ENCODE measurements at regions not wholly inside any gene's neighbourhood (a gene's known extent, or its start where the extent isn't known, plus 50 kb on each side); places are given as distances from the start of the nearest gene placed in this dataset.

- Histone ChIP-seq H3K4me1 (ENCODE audit: control insufficient read depth in 1 of 2, insufficient read depth in 2 of 2, low read length in 2 of 2) (peaks cover 7 to 34% of the 10 kb centered on the region in 2 experiments), H3K9ac (ENCODE audit: low read length) (no peak overlapping the region), H4K20me1 (ENCODE audit: insufficient read depth) (no peaks in the 10 kb centered on the region), H2AFZ (ENCODE audit: low read depth, low read length, poor library complexity, severe bottlenecking) (no peak overlapping the region), H3K4me2 (ENCODE audit: low read length) (no peak overlapping the region), H3K79me2 (ENCODE audit: insufficient read depth, low read length) (no peaks in the 10 kb centered on the region), H3K9me3 (ENCODE audit: control insufficient read depth in 1 of 2, insufficient read depth in 1 of 2, low read depth in 1 of 2, low read length in 2 of 2) (no peaks in the 10 kb centered on the region), H3K36me3 (ENCODE audit: control insufficient read depth in 1 of 2, insufficient read depth in 2 of 2, low read length in 2 of 2) (no peaks in the 10 kb centered on the region), H3K27me3 (ENCODE audit: insufficient read depth, low read length) (no peaks in the 10 kb centered on the region), H3K9me2 (ENCODE audit: insufficient read depth) (no peaks in the 10 kb centered on the region), H3K4me3 (replicated peaks in 1 of 2; ENCODE audit: low read depth in 1 of 2, low read length in 2 of 2) (no peak overlapping the region), H3K27ac (ENCODE audit: low read depth, low read length) (no peak overlapping the region)
- intact Hi-C loops (cut with micrococcal nuclease), result loop anchor here (5.0 kb wide), 1 partner anchor 265 kb away; no protein-coding TSS in a partner anchor
- ChIA-PET RAD21 (ENCODE audit: low non-redundant PET in 1 of 2, low total read pairs in 2 of 2, uncharacterized antibody in 2 of 2, unreplicated experiment in 2 of 2) (no interaction called here), CTCF (no interaction called here), POLR2A (no interaction called here)
- no TSS peak for BruUV-seq (replicated peaks)
- no peak for DNase-seq (ENCODE audit: low read depth, low spot score)
- TF ChIP-seq SIN3A (IDR thresholded peaks at IDR 0.05; ENCODE audit: low read depth), result no peak
- no peak for TF ChIP-seq SRF (IDR thresholded peaks at IDR 0.05; ENCODE audit: low read depth)
- TF ChIP-seq ZFX (IDR thresholded peaks at IDR 0.05), result no peak
- no peak for TF ChIP-seq MAX (IDR thresholded peaks at IDR 0.05)
- TF ChIP-seq, protein P1, sequence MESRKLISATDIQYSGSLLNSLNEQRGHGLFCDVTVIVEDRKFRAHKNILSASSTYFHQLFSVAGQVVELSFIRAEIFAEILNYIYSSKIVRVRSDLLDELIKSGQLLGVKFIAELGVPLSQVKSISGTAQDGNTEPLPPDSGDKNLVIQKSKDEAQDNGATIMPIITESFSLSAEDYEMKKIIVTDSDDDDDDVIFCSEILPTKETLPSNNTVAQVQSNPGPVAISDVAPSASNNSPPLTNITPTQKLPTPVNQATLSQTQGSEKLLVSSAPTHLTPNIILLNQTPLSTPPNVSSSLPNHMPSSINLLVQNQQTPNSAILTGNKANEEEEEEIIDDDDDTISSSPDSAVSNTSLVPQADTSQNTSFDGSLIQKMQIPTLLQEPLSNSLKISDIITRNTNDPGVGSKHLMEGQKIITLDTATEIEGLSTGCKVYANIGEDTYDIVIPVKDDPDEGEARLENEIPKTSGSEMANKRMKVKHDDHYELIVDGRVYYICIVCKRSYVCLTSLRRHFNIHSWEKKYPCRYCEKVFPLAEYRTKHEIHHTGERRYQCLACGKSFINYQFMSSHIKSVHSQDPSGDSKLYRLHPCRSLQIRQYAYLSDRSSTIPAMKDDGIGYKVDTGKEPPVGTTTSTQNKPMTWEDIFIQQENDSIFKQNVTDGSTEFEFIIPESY (IDR thresholded peaks at IDR 0.05; ENCODE audit: extremely low read depth, insufficient replicate concordance, low read length), result no peak
- TF ChIP-seq, protein P2, sequence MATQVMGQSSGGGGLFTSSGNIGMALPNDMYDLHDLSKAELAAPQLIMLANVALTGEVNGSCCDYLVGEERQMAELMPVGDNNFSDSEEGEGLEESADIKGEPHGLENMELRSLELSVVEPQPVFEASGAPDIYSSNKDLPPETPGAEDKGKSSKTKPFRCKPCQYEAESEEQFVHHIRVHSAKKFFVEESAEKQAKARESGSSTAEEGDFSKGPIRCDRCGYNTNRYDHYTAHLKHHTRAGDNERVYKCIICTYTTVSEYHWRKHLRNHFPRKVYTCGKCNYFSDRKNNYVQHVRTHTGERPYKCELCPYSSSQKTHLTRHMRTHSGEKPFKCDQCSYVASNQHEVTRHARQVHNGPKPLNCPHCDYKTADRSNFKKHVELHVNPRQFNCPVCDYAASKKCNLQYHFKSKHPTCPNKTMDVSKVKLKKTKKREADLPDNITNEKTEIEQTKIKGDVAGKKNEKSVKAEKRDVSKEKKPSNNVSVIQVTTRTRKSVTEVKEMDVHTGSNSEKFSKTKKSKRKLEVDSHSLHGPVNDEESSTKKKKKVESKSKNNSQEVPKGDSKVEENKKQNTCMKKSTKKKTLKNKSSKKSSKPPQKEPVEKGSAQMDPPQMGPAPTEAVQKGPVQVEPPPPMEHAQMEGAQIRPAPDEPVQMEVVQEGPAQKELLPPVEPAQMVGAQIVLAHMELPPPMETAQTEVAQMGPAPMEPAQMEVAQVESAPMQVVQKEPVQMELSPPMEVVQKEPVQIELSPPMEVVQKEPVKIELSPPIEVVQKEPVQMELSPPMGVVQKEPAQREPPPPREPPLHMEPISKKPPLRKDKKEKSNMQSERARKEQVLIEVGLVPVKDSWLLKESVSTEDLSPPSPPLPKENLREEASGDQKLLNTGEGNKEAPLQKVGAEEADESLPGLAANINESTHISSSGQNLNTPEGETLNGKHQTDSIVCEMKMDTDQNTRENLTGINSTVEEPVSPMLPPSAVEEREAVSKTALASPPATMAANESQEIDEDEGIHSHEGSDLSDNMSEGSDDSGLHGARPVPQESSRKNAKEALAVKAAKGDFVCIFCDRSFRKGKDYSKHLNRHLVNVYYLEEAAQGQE (IDR thresholded peaks at IDR 0.05; ENCODE audit: low read depth), result no peak
- no peak for TF ChIP-seq CEBPB (IDR thresholded peaks at IDR 0.05; ENCODE audit: low read depth)
- no peak for TF ChIP-seq FOSL1 (IDR thresholded peaks at IDR 0.05; ENCODE audit: low read depth)
- TF ChIP-seq EZH2phosphoT487 (IDR thresholded peaks at IDR 0.05; ENCODE audit: borderline replicate concordance), result no peak
- no peak for TF ChIP-seq TCF7L2 (IDR thresholded peaks at IDR 0.05; ENCODE audit: borderline replicate concordance, extremely low read depth, insufficient read depth, insufficient read length)
- TF ChIP-seq RAD21 (IDR thresholded peaks at IDR 0.05; ENCODE audit: low read depth), result no peak
- TF ChIP-seq CBX3 (IDR thresholded peaks at IDR 0.05; ENCODE audit: low read depth), result no peak
- TF ChIP-seq ZNF274 (IDR thresholded peaks at IDR 0.05; ENCODE audit: low read depth, low read length), result no peak
- no peak for TF ChIP-seq SP1 (IDR thresholded peaks at IDR 0.05; ENCODE audit: low read depth)
- no peak for TF ChIP-seq EZH2 (IDR thresholded peaks at IDR 0.05)
- TF ChIP-seq POLR2A (IDR thresholded peaks at IDR 0.05; ENCODE audit: borderline replicate concordance, extremely low read depth, insufficient read depth, insufficient read length), result no peak
- TF ChIP-seq EGR1 (IDR thresholded peaks at IDR 0.05; ENCODE audit: low read depth), result no peak
- ATAC-seq, result no peak
Observed at GRCh38 chr12:93092649-93092945, 163.5 kb upstream of the EEA1 start.
